HEK293 (cell line): ENCODE measurements at regions not wholly inside any gene's neighbourhood (a gene's known extent, or its start where the extent isn't known, plus 50 kb on each side); places are given as distances from the start of the nearest gene placed in this dataset.
"Not testable (repeated sequence)": the region's sequence is repeated elsewhere in the genome, so short reads cannot be mapped to it uniquely, and the experiment has no call there.

Experiments
- RBAK ChIP-seq: fragments of 450-650 bp; formaldehyde crosslinking; IDR thresholded peaks from 2 replicates; pipeline ENCODE4 v1.5.1; 2016; ENCODE audit warnings: missing biosample characterization, missing genetic modification characterization
- ZNF138 ChIP-seq: fragments of 450-650 bp; formaldehyde crosslinking; IDR thresholded peaks from 2 replicates; pipeline ENCODE4 v1.5.1; 2016; ENCODE audit warnings: missing biosample characterization, missing genetic modification characterization, borderline replicate concordance

DNA sequence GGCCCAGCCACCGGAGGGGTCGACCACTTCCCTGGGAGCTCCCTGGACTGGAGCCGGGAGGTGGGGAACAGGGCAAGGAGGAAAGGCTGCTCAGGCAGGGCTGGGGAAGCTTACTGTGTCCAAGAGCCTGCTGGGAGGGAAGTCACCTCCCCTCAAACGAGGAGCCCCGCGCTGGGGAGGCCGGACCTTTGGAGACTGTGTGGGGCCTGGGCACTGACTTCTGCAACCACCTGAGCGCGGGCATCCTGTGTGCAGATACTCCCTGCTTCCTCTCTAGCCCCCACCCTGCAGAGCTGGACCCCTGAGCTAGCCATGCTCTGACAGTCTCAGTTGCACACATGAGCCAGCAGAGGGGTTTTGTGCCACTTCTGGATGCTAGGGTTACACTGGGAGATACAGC is 50.5 kb upstream of the IQSEC3 start:
- not testable (repeated sequence) for TF ChIP-seq RBAK; ZNF138 (tag by site-specific recombination)
